GM19455 (cell line): ENCODE measurements at regions not wholly inside any gene's neighbourhood (a gene's known extent, or its start where the extent isn't known, plus 50 kb on each side); places are given as distances from the start of the nearest gene placed in this dataset.
"Not testable (repeated sequence)": the region's sequence is repeated elsewhere in the genome, so short reads cannot be mapped to it uniquely, and the experiment has no call there.

Experiments
- ATAC-seq: cut with Tn5 transposase; IDR thresholded peaks from one replicate; pipeline ENCODE4 v1.9.1; 2021; ENCODE audit not compliant: unreplicated experiment

DNA sequence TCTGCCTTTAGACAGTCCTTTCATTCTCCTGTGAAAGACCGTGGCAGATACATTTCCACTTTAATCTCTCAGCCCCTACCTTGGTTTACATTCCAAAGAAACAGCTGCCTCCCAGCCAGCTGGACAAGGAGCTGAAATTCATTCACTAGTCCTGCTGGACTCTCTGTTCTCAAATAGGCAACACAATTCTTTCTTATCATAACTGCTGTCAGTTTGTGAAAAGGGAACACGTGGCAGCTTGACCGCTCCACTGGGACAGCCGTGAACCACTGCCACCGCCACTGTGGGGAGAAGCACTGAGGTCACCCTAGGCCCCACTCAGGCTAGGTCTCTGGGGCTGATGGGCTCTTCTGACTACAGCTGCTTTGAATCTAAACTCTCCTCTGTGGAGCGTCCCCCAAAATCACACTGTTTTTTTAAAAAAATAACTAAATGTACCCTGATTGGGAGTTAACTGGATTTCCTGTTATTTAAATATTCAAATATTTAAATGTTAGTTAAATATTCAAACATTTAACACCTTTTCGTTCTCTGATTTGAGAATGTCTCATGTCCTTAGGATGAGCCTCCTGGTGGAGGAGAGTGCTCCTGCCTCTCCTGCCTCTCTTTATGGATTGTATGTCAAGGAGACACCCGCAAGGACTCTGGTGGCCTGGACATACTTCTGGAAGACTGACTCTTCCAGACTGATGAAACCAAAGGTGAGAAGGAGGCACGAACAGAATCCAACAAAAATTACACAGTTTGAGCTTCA is 120.1 kb downstream of the BOD1 start:
- no peak for ATAC-seq

DNA sequence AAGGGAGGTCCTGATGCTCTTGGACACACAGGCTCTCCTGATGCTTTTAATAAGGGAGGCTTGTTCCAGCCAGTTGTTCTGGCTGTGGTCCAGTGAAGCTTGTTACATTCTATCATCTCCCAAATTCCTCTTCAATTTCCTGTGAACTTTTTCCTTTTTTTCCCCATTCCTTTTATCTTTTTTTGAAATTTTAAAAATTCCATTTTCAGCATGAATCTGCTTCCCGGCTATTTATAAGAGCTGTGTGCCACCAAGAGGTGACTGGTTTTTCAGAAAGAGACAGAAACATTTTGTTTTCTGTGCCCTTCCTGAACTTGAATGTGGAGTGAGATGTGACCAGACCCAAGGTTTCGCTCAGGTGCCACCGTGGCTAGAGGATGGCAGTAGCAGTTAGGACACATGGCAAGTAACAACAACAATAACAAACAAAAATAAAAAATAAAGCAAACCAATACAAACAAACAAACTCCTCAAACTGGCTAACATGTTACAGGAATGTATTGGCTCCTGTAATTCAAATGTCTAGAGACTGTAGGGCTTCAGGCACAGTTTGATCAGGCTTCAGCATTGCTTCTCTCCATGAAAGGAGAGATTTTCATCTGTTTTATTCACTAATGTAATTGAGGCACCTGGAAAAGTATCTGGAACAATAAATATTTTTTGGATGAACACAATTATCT is 121.1 kb downstream of the BOD1 start:
- ATAC-seq = no peak

GRCh38 chr5:173494446-173494845 is 122.0 kb downstream of the BOD1 start:
- no peak for ATAC-seq

DNA sequence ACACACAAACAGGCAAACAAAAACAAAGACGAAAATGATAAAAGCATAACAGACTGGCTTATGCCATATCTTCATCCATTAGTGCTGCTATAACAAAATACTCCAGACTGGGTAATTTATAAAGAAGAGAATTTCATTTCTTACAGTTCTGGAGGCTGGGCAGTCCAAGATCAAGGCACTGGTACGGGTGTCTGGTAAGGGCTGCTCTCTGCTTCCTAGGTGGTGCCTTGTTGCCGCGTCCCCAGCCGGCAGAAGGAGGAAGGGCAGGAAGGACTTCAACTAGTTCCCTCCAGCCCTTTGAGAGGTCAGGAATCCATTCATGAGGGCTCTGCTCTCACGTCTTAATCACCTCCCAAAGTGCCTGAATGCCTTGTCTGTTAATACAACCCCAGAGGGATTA is 122.6 kb downstream of the BOD1 start:
- ATAC-seq = no peak

- ATAC-seq = no peak
Observed at GRCh38 chr5:173493040-173493439, 123.4 kb downstream of the BOD1 start.

DNA sequence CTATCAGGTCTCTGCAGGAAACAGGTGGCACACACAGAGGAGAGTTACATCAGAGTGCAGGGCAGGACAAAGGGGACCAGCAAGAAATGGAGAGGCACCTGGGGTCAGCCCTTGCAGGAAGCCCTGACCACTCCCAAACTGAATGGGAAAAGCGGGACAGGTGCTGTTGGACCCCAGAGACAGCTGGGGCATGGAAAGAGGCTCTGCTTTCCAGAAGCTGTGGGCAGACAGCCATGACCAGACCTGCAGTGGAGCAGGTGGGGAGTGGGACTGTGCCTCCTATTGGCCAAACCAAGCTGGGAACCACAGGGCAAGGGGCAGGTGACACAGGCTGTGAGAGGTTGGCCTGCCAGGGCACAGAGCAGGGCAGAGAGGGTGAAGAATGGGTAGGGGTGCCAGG is 125.8 kb downstream of the BOD1 start:
- ATAC-seq = no peak

DNA sequence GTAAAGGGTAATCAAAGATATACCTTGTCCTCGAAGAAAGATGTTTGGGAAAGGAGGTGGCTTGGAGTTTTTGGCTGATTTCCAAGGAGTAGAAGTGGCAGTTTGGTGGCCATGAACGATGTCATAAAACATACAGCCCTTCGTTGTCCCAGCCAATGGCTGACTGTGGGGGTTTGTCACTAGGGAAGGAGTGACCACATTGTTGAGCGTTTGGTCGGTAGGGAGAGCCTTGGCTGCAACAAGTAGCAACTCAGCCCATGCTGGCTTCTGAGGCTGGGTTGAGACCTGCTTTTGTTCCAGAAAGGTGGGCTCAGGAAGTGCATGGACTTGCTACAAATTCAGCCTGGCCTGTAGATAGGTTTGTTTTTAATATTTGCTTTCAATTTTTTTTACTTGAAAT is 128.3 kb downstream of the BOD1 start:
- no peak for ATAC-seq

- ATAC-seq = no peak
Observed at GRCh38 chr5:173487300-173487699, 129.2 kb downstream of the BOD1 start.

GRCh38 chr5:173486355-173487225 is 129.9 kb downstream of the BOD1 start:
- ATAC-seq = no peak

GRCh38 chr5:173484569-173484968 is 131.9 kb downstream of the BOD1 start:
- ATAC-seq = no peak

GRCh38 chr5:173483599-173483998 is 132.9 kb downstream of the BOD1 start:
- not testable (repeated sequence) for ATAC-seq

- no peak for ATAC-seq
Observed at GRCh38 chr5:173483160-173483559, 133.3 kb downstream of the BOD1 start.

DNA sequence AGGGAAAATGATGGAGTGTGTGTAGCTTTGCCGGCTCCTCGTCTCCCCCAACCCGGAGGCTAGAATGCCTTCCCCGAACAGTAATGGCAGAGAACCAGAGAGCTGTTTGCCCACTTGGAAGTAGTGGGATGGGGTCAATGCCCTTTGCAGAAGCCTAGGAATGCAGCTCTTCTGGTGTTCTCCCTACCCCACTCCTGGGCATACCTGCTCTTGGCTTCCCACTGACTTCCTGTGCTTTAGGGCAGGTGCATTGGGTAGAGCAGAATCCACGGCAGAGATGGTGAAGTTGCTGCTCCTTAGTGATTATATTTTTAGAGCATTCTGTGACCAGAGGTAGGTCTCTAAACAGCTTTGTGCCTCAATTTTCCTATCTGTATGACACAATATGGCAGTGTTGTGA is 134.6 kb downstream of the BOD1 start:
- no peak for ATAC-seq

DNA sequence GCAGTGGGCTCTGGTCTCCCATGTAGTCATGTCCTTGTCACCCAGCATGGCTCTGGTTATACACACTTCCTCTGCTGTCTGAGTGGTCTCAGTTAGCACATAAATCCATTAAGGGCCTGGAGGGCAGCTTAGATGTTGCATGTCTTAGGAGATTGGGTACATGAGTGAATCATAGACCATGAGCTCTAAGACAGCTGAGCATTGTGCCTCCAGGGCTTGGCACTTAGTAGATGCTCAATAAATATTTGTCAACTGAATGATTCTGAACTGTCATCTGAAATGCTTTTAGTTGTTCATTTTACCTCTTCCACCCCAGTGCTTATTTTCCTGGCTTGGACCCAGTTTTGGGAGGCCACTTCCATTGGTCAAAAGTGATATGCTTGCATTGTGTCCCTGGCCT is 135.6 kb downstream of the BOD1 start:
- ATAC-seq = no peak

- no peak for ATAC-seq
Observed at GRCh38 chr5:173479711-173480110, 136.7 kb downstream of the BOD1 start.

- ATAC-seq = no peak
Observed at GRCh38 chr5:173477345-173478040, 139.0 kb downstream of the BOD1 start.

GRCh38 chr5:173475780-173476179 is 140.7 kb downstream of the BOD1 start:
- ATAC-seq = no peak

GRCh38 chr5:173474881-173475287 is 141.6 kb downstream of the BOD1 start:
- ATAC-seq = no peak

GRCh38 chr5:173473288-173473687 is 143.2 kb downstream of the BOD1 start:
- no peak for ATAC-seq

DNA sequence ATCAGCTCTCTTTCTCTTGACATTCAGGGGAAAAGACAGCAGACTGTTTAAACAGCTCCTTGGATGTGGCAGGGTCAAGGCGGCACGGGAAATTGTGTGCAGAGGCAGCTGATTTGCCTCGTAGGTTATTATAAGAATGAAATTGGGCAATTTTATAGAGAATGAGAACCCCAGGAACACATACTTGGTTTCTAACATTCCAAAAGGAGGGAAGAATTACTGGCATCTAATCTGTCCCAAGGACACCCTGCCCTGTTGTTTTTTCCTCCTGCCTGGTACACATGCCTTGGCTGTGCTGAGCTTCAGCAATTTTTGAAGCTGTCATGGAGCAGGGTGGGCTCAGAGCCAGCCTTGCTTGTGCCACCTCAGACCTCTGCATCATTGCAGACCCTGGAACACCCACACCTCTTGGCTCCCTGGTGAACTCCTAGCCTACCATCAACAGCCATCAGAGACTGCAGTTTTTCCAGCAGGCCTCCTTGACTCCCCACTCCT is 143.6 kb downstream of the BOD1 start:
- ATAC-seq = no peak

DNA sequence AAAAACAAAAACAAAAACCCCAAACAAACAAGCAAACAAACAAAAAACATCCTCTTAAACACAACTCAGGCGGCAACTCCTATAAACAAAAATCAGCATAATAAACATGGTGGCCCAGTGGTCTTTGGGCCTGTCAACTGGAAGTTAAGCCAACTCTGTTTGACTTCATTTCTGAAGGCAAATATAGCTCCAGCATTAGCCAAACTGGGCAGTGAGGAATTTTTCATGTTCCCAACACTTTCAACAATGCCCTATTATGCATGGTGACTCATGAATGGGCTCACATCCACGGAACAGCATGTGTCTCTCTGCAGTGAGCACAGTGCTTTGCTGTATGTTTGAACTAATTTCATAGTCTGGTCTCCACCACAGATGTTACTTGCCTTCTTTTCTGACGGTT is 143.9 kb upstream of the STC2 start:
- no peak for ATAC-seq
